Naive thymus-derived CD8-positive, alpha-beta T cell (primary cell): ENCODE measurements at regions not wholly inside any gene's neighbourhood (a gene's known extent, or its start where the extent isn't known, plus 50 kb on each side); places are given as distances from the start of the nearest gene placed in this dataset.
"Not testable (repeated sequence)": the region's sequence is repeated elsewhere in the genome, so short reads cannot be mapped to it uniquely, and the experiment has no call there.

Experiments used
- ATAC-seq, 2 donors: fragments of 150-1000 bp; cut with Tn5 transposase in 1 of 2; sonication (Bioruptor Pico), chemical (Tn5 transposase) in 1 of 2; 1 replicate in 1 of 2; 2 replicates in 1 of 2; pipeline ENCODE4 v1.10.0; 2021; ENCODE audit warnings: mild to moderate bottlenecking in 2 of 2, moderate library complexity in 2 of 2
- POLR2A ChIA-PET: fragments of 350-600 bp; sonication (Branson Sonifier 250); formaldehyde crosslinking; loops from one replicate; lab custom pipeline; 2021; ENCODE audit warnings: antibody characterized with exemption; lab: Charles Lee
- DNase-seq, 10 donors: peaks; one replicate each; pipeline versions ENCODE4 v3.0.0 to v3.0.0-alpha.2; 2020 to 2022
- H3K27ac Mint-ChIP-seq, 10 donors: one replicate each; pipeline ENCODE4 v1.8.0; 2020 to 2022; ENCODE audit warnings: mild to moderate bottlenecking in 10 of 10, mixed read lengths in 10 of 10, moderate library complexity in 4 of 10, inconsistent platforms in 1 of 10
- H3K27me3 Mint-ChIP-seq, 5 donors: one replicate each; pipeline ENCODE4 v1.8.0; 2021 to 2022; ENCODE audit warnings: mixed read lengths in 5 of 5
- H3K36me3 Mint-ChIP-seq, 3 donors: one replicate each; pipeline ENCODE4 v1.8.0; 2020 to 2022; ENCODE audit warnings: mixed read lengths in 3 of 3, mild to moderate bottlenecking in 2 of 3, inconsistent platforms in 1 of 3
- H3K4me1 Mint-ChIP-seq, 4 donors: one replicate each; pipeline ENCODE4 v1.8.0; 2021 to 2022; ENCODE audit warnings: mixed read lengths in 4 of 4
- H3K4me3 Mint-ChIP-seq, 10 donors: one replicate each; pipeline ENCODE4 v1.8.0; 2020 to 2022; ENCODE audit warnings: mild to moderate bottlenecking in 10 of 10, mixed read lengths in 10 of 10, moderate library complexity in 6 of 10, inconsistent platforms in 1 of 10
- H3K9me3 Mint-ChIP-seq, 9 donors: one replicate each; pipeline ENCODE4 v1.8.0; 2020 to 2022; ENCODE audit warnings: mixed read lengths in 9 of 9, mild to moderate bottlenecking in 3 of 9, inconsistent platforms in 1 of 9, moderate library complexity in 1 of 9

GRCh38 chr7:113608782-113609181, 310.0 kb downstream of the PPP1R3A start:
- no peak overlapping the region for H3K27ac Mint-ChIP-seq

GRCh38 chr7:113606325-113606724, 312.5 kb downstream of the PPP1R3A start:
- H3K9me3 Mint-ChIP-seq, result peaks cover 0 to 19% (median 0%) of the 10 kb centered on the region in 9 donors
- H3K27ac Mint-ChIP-seq, result no peak overlapping the region
- H3K36me3 Mint-ChIP-seq, result no peaks in the 10 kb centered on the region
- no peaks in the 10 kb centered on the region for H3K4me1 Mint-ChIP-seq
- DNase-seq (no peak), ATAC-seq (no peak)
- H3K27me3 Mint-ChIP-seq, result no peaks in the 10 kb centered on the region
- no peak overlapping the region for H3K4me3 Mint-ChIP-seq
- POLR2A ChIA-PET, result no interaction called here

More at GRCh38 chr7:113608782-113609181, 310.0 kb downstream of the PPP1R3A start:
- H3K9me3 Mint-ChIP-seq, result peaks cover 0 to 19% (median 0%) of the 10 kb centered on the region in 9 donors
- H3K4me3 Mint-ChIP-seq, result no peak overlapping the region
- DNase-seq, result no peak
- ATAC-seq, result no peak
- no peaks in the 10 kb centered on the region for H3K27me3 Mint-ChIP-seq
- no peaks in the 10 kb centered on the region for H3K4me1 Mint-ChIP-seq
- no peaks in the 10 kb centered on the region for H3K36me3 Mint-ChIP-seq
- POLR2A ChIA-PET, result no interaction called here

GRCh38 chr7:113600428-113600827, 318.4 kb downstream of the PPP1R3A start:
- H3K9me3 Mint-ChIP-seq, result peaks cover 0 to 16% (median 0%) of the 10 kb centered on the region in 9 donors
- H3K4me1 Mint-ChIP-seq, H3K4me3 Mint-ChIP-seq, H3K36me3 Mint-ChIP-seq, POLR2A ChIA-PET, H3K27ac Mint-ChIP-seq, H3K27me3 Mint-ChIP-seq, DNase-seq, ATAC-seq: not testable (repeated sequence)

GRCh38 chr7:113593455-113593854, 325.4 kb downstream of the PPP1R3A start:
- H3K4me3 Mint-ChIP-seq, H3K4me1 Mint-ChIP-seq, H3K9me3 Mint-ChIP-seq, H3K27ac Mint-ChIP-seq, H3K36me3 Mint-ChIP-seq, DNase-seq, POLR2A ChIA-PET, ATAC-seq, H3K27me3 Mint-ChIP-seq: not testable (repeated sequence)

GRCh38 chr7:113592924-113593323, 325.9 kb downstream of the PPP1R3A start:
- H3K4me3 Mint-ChIP-seq, DNase-seq, H3K27ac Mint-ChIP-seq, H3K36me3 Mint-ChIP-seq, H3K9me3 Mint-ChIP-seq, ATAC-seq, H3K4me1 Mint-ChIP-seq, POLR2A ChIA-PET, H3K27me3 Mint-ChIP-seq: not testable (repeated sequence)

GRCh38 chr7:113582471-113582870, 336.3 kb downstream of the PPP1R3A start:
- Mint-ChIP-seq H3K27me3 (no peaks in the 10 kb centered on the region), H3K9me3 (no peaks in the 10 kb centered on the region), H3K27ac (no peak overlapping the region), H3K4me1 (no peaks in the 10 kb centered on the region), H3K4me3 (no peak overlapping the region), H3K36me3 (no peaks in the 10 kb centered on the region)
- ATAC-seq (no peak), DNase-seq (no peak)
- POLR2A ChIA-PET, result no interaction called here

GRCh38 chr7:113563257-113563656, 355.6 kb downstream of the PPP1R3A start:
- not testable (repeated sequence) for H3K4me3 Mint-ChIP-seq

GRCh38 chr7:113562801-113563200, 356.0 kb downstream of the PPP1R3A start:
- no peak overlapping the region for H3K27ac Mint-ChIP-seq
- POLR2A ChIA-PET, result no interaction called here
- H3K27me3 Mint-ChIP-seq, result no peaks in the 10 kb centered on the region
- no peak overlapping the region for H3K4me3 Mint-ChIP-seq
- H3K9me3 Mint-ChIP-seq, result peaks cover 0 to 2% (median 0%) of the 10 kb centered on the region in 9 donors
- no peak for ATAC-seq
- H3K4me1 Mint-ChIP-seq, result no peaks in the 10 kb centered on the region
- DNase-seq, result no peak
- no peaks in the 10 kb centered on the region for H3K36me3 Mint-ChIP-seq

More at GRCh38 chr7:113563257-113563656, 355.6 kb downstream of the PPP1R3A start:
- H3K27me3 Mint-ChIP-seq, H3K4me1 Mint-ChIP-seq, H3K27ac Mint-ChIP-seq, ATAC-seq, DNase-seq, POLR2A ChIA-PET, H3K36me3 Mint-ChIP-seq, H3K9me3 Mint-ChIP-seq: not testable (repeated sequence)

- DNase-seq (no peak), ATAC-seq (no peak)
- Mint-ChIP-seq H3K9me3 (peaks cover 0 to 1% (median 0%) of the 10 kb centered on the region in 9 donors), H3K4me3 (no peak overlapping the region), H3K4me1 (no peaks in the 10 kb centered on the region), H3K27ac (no peak overlapping the region), H3K36me3 (no peaks in the 10 kb centered on the region), H3K27me3 (no peaks in the 10 kb centered on the region)
- POLR2A ChIA-PET, result no interaction called here
These were observed 356.6 kb downstream of the PPP1R3A start for GRCh38 chr7:113562242-113562641.

- Mint-ChIP-seq H3K27ac (no peak overlapping the region), H3K27me3 (no peaks in the 10 kb centered on the region), H3K4me3 (no peak overlapping the region), H3K4me1 (no peaks in the 10 kb centered on the region), H3K9me3 (peaks cover 0 to 2% (median 0%) of the 10 kb centered on the region in 9 donors), H3K36me3 (no peaks in the 10 kb centered on the region)
- ATAC-seq (no peak), DNase-seq (no peak)
- POLR2A ChIA-PET, result no interaction called here
These were observed 357.4 kb downstream of the PPP1R3A start for GRCh38 chr7:113561446-113561845.

- Mint-ChIP-seq H3K4me1 (no peaks in the 10 kb centered on the region), H3K27ac (no peak overlapping the region), H3K36me3 (no peaks in the 10 kb centered on the region), H3K4me3 (no peak overlapping the region), H3K9me3 (peaks cover 0 to 16% (median 2%) of the 10 kb centered on the region in 9 donors), H3K27me3 (no peaks in the 10 kb centered on the region)
- ATAC-seq (no peak), DNase-seq (no peak)
- POLR2A ChIA-PET, result no interaction called here
These were observed 367.8 kb downstream of the PPP1R3A start for GRCh38 chr7:113550966-113551365.

GRCh38 chr7:113548561-113548960, 370.2 kb downstream of the PPP1R3A start:
- no peak overlapping the region for H3K27ac Mint-ChIP-seq
- H3K27me3 Mint-ChIP-seq, result no peaks in the 10 kb centered on the region
- no peak overlapping the region for H3K4me3 Mint-ChIP-seq
- no peak for DNase-seq
- POLR2A ChIA-PET, result no interaction called here
- H3K9me3 Mint-ChIP-seq, result peaks cover 0 to 11% (median 2%) of the 10 kb centered on the region in 9 donors
- no peak for ATAC-seq
- H3K36me3 Mint-ChIP-seq, result no peaks in the 10 kb centered on the region
- H3K4me1 Mint-ChIP-seq, result no peaks in the 10 kb centered on the region

GRCh38 chr7:113548137-113548536, 370.7 kb downstream of the PPP1R3A start:
- H3K4me1 Mint-ChIP-seq, result no peaks in the 10 kb centered on the region
- DNase-seq, result no peak
- H3K36me3 Mint-ChIP-seq, result no peaks in the 10 kb centered on the region
- H3K4me3 Mint-ChIP-seq, result no peak overlapping the region
- no peak for ATAC-seq
- H3K27ac Mint-ChIP-seq, result no peak overlapping the region
- H3K9me3 Mint-ChIP-seq, result peaks cover 0 to 11% (median 0%) of the 10 kb centered on the region in 9 donors
- POLR2A ChIA-PET, result no interaction called here
- H3K27me3 Mint-ChIP-seq, result no peaks in the 10 kb centered on the region

GRCh38 chr7:113521468-113521867, 397.3 kb downstream of the PPP1R3A start:
- ATAC-seq, result no peak
- peaks cover 0 to 20% (median 8%) of the 10 kb centered on the region in 9 donors for H3K9me3 Mint-ChIP-seq
- no peak overlapping the region for H3K27ac Mint-ChIP-seq
- POLR2A ChIA-PET, result no interaction called here
- no peak for DNase-seq
- H3K4me1 Mint-ChIP-seq, result no peaks in the 10 kb centered on the region
- peaks cover 0 to 2% (median 0%) of the 10 kb centered on the region in 5 donors for H3K27me3 Mint-ChIP-seq
- H3K4me3 Mint-ChIP-seq, result no peak overlapping the region
- H3K36me3 Mint-ChIP-seq, result no peaks in the 10 kb centered on the region
